Testis (tissue), 2 donors: ENCODE measurements at regions not wholly inside any gene's neighbourhood (a gene's known extent, or its start where the extent isn't known, plus 50 kb on each side); places are given as distances from the start of the nearest gene placed in this dataset.

Experiments
- POLR2A ChIP-seq: fragments of 450-650 bp; IDR thresholded peaks from one replicate; pipeline ENCODE4 v1.6.1; 2017; ENCODE audit warnings: antibody characterized with exemption, mild to moderate bottlenecking, moderate library complexity
- TF ChIP-seq, protein P1 (sequence below), 3 experiments: fragments of 450-650 bp in 2 of 3; fragments of 200-600 bp in 1 of 3; sonication (generic) in 1 of 3; IDR thresholded peaks; one replicate each; pipeline ENCODE4 v1.5.1; 2016 to 2019; ENCODE audit warnings: antibody characterized with exemption in 3 of 3, mild to moderate bottlenecking in 2 of 3, moderate library complexity in 1 of 3

DNA sequence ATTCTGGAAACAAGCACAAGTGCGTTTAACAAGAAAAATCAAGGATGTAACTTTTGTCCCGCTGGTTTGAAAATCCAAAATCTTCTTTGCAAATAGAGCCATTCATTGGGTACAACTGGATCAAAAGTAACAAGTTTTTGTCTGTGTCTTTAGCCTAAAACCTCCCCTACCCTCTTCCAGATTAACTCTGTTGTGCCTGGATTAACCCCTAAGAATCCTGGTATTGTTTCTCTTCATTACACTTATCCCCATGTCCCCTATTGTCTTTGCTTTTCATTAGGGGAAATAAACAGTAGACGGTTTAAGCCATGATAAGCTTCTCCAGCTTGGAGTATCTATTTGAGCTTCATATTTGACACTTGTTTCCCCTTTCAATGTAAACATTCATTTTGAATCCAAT lies 242.1 kb upstream of the ARGLU1 start:
- no peak for TF ChIP-seq POLR2A
- TF ChIP-seq, protein P1, sequence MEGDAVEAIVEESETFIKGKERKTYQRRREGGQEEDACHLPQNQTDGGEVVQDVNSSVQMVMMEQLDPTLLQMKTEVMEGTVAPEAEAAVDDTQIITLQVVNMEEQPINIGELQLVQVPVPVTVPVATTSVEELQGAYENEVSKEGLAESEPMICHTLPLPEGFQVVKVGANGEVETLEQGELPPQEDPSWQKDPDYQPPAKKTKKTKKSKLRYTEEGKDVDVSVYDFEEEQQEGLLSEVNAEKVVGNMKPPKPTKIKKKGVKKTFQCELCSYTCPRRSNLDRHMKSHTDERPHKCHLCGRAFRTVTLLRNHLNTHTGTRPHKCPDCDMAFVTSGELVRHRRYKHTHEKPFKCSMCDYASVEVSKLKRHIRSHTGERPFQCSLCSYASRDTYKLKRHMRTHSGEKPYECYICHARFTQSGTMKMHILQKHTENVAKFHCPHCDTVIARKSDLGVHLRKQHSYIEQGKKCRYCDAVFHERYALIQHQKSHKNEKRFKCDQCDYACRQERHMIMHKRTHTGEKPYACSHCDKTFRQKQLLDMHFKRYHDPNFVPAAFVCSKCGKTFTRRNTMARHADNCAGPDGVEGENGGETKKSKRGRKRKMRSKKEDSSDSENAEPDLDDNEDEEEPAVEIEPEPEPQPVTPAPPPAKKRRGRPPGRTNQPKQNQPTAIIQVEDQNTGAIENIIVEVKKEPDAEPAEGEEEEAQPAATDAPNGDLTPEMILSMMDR (IDR thresholded peaks at IDR 0.05), result no peak
